Adipocyte (in vitro differentiated cells): ENCODE measurements at regions not wholly inside any gene's neighbourhood (a gene's known extent, or its start where the extent isn't known, plus 50 kb on each side); places are given as distances from the start of the nearest gene placed in this dataset.

Experiments
- DNase-seq: peaks from one replicate; pipeline ENCODE4 v3.0.0-alpha.2; 2015; ENCODE audit warnings: low read depth
- H3K27me3 ChIP-seq: replicated peaks from 2 replicates; pipeline ENCODE4 v1.7.0; 2013; ENCODE audit warnings: mild to moderate bottlenecking, low read length, moderate library complexity; ENCODE audit not compliant: control insufficient read depth, insufficient read depth
- H3K36me3 ChIP-seq: 2 replicates; pipeline ENCODE4 v1.7.0; 2013; ENCODE audit warnings: low read length, mild to moderate bottlenecking, moderate library complexity; ENCODE audit not compliant: control insufficient read depth, insufficient read depth, severe bottlenecking
- H3K4me1 ChIP-seq: 2 replicates; pipeline ENCODE4 v1.7.0; 2013; ENCODE audit warnings: mild to moderate bottlenecking, low read length, moderate library complexity; ENCODE audit not compliant: control insufficient read depth, insufficient read depth
- H3K4me3 ChIP-seq: 2 replicates; pipeline ENCODE4 v1.7.0; 2013; ENCODE audit warnings: mild to moderate bottlenecking, low read length, moderate library complexity
- H3K9ac ChIP-seq: 2 replicates; pipeline ENCODE4 v1.7.0; 2013; ENCODE audit warnings: mild to moderate bottlenecking, low read length, moderate library complexity
- H3K9me3 ChIP-seq: 2 replicates; pipeline ENCODE4 v1.7.0; 2013; ENCODE audit warnings: mild to moderate bottlenecking, low read length, moderate library complexity; ENCODE audit not compliant: control insufficient read depth

DNA sequence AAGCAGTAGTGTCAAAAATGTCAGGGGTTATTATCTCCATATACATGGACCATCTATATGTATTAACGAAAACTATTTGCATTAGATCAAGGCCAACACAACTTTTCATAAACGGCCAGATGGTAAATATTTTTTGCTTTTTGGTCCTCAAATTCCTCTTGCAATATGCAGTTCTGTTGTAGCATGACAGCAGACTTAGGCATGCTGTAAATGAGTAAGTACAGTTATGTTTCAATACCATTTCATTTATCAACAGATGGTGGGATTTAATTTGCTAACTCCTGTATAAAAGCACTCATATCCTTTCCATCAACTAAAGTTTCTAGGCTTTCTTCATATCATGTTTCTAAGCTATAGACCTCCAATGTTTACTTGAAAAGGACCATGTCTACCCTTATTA lies 208.1 kb downstream of the ANKRD50 start:
- DNase-seq, result peak; percentile 34
- peaks cover 10% of the 10 kb centered on the region for H3K4me1 ChIP-seq
- no peaks in the 10 kb centered on the region for H3K9me3 ChIP-seq
- H3K27me3 ChIP-seq, result no peaks in the 10 kb centered on the region
- no peaks in the 10 kb centered on the region for H3K36me3 ChIP-seq
- no peak overlapping the region for H3K9ac ChIP-seq
- no peak overlapping the region for H3K4me3 ChIP-seq

DNA sequence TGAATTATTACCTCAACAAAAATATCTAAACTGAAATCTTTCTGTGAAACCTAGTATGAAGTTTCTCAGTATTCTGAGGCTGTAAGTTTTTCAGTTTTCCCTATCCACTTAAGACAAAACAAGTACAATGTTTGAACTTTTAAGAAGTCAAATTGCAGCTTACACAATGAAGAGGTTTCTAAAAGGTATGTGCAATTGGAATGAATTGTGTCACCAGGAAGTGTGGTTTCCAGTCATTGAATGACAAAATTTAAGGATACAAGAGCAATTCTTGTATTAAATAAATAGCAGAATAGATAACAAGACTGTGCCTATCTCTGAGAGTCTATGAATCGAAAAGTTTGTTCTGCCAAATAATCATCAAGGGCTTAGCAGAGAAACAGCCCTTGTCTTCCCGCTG lies 207.3 kb downstream of the ANKRD50 start:
- H3K36me3 ChIP-seq, result no peaks in the 10 kb centered on the region
- DNase-seq, result no peak
- H3K4me1 ChIP-seq, result peaks cover 10% of the 10 kb centered on the region
- no peaks in the 10 kb centered on the region for H3K9me3 ChIP-seq
- H3K27me3 ChIP-seq, result no peaks in the 10 kb centered on the region
- H3K9ac ChIP-seq, result no peak overlapping the region
- no peak overlapping the region for H3K4me3 ChIP-seq

- DNase-seq, result no peak
- no peak overlapping the region for H3K9ac ChIP-seq
- H3K4me3 ChIP-seq, result no peak overlapping the region
- H3K9me3 ChIP-seq, result no peaks in the 10 kb centered on the region
- peaks cover 10% of the 10 kb centered on the region for H3K4me1 ChIP-seq
- no peaks in the 10 kb centered on the region for H3K27me3 ChIP-seq
- H3K36me3 ChIP-seq, result no peaks in the 10 kb centered on the region
Observed at GRCh38 chr4:124509151-124509550, 203.4 kb downstream of the ANKRD50 start.

DNA sequence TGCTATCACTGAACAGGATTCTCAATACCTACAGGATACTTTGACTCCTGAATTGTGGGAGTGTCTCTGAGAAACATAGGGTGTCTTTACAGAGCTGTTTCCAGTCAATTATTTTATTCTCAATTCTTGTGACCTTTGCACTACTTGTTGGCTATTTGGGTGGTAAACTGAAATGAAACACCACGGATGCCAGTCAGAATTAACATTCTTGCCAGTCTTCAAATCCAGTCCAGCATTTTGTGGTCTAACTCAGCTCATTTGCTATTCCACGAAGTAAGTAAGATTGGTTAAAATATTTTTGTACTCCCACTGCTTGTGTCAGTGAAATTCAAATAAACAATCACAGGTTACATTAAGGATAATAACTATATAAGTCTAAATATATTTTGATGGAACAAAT lies 197.9 kb downstream of the ANKRD50 start:
- no peaks in the 10 kb centered on the region for H3K36me3 ChIP-seq
- no peak overlapping the region for H3K4me3 ChIP-seq
- no peak overlapping the region for H3K9ac ChIP-seq
- H3K9me3 ChIP-seq, result no peaks in the 10 kb centered on the region
- no peaks in the 10 kb centered on the region for H3K4me1 ChIP-seq
- DNase-seq, result no peak
- no peaks in the 10 kb centered on the region for H3K27me3 ChIP-seq

GRCh38 chr4:124515591-124515990 lies 196.9 kb downstream of the ANKRD50 start:
- no peak for DNase-seq
- Histone ChIP-seq H3K27me3 (no peaks in the 10 kb centered on the region), H3K9me3 (no peaks in the 10 kb centered on the region), H3K9ac (no peak overlapping the region), H3K4me1 (no peaks in the 10 kb centered on the region), H3K36me3 (no peaks in the 10 kb centered on the region), H3K4me3 (no peak overlapping the region)

DNA sequence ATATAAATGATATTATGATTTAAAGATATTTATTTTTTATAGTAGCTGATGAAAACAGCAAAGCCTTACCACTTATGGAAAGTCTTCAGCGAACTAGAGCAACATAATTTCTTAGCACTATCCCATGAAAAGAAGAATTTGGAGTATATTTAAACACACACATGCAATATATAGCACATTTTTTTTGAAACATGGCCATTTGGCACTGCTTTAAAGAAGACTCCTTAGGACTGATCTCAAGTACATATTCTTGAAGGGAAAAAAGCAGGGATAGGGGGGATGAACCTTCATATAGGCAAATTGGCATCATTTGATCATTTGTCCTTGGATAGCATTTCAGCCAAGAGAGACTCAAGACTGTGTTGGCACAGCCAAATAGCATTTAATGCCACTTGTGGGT lies 193.3 kb downstream of the ANKRD50 start:
- Histone ChIP-seq H3K36me3 (no peaks in the 10 kb centered on the region), H3K9ac (no peak overlapping the region), H3K4me3 (no peak overlapping the region), H3K4me1 (no peaks in the 10 kb centered on the region), H3K27me3 (no peaks in the 10 kb centered on the region), H3K9me3 (no peaks in the 10 kb centered on the region)
- no peak for DNase-seq

DNA sequence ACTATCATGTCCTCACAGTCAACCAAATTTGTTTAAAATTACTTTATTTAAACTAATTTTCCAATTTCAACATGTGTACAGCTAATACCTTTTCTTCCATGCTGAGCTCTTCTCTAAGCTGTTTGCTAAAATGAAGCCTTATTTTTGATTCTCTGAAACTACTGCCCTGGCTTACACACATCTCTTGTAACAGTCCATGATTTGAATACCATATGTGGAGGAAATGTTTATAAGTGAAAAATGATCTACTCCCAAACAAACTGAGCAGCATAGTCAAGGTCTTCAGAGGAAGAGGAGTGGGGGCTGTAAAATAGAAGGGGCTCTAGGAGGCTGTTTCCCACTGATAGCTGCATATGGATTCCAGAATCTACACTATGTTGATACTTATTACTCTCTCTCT lies 188.7 kb downstream of the ANKRD50 start:
- Histone ChIP-seq H3K27me3 (no peaks in the 10 kb centered on the region), H3K4me1 (no peaks in the 10 kb centered on the region), H3K36me3 (no peaks in the 10 kb centered on the region), H3K9me3 (no peaks in the 10 kb centered on the region), H3K9ac (no peak overlapping the region), H3K4me3 (no peak overlapping the region)
- no peak for DNase-seq

DNA sequence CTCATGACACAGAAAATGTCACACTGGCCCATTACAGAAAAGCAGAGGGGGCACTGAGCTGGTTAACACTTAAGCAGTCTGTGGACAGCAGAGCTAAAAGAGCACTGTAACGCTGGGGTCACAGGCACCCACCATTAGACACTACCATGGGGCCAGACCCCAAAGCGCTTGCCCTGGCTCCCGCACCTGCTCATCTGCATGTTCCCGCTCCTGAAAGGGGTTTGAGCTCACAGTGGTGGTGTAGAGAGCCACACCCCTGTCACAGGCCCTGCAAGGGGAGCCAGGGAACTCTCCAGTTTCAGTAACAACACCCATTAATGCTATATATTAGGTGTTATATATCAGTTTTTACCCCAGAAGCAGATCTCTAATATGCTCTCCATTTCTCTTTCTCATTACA lies 187.0 kb downstream of the ANKRD50 start:
- H3K4me1 ChIP-seq, result no peaks in the 10 kb centered on the region
- no peaks in the 10 kb centered on the region for H3K36me3 ChIP-seq
- DNase-seq, result no peak
- H3K9me3 ChIP-seq, result no peaks in the 10 kb centered on the region
- no peaks in the 10 kb centered on the region for H3K27me3 ChIP-seq
- H3K4me3 ChIP-seq, result no peak overlapping the region
- no peak overlapping the region for H3K9ac ChIP-seq

DNA sequence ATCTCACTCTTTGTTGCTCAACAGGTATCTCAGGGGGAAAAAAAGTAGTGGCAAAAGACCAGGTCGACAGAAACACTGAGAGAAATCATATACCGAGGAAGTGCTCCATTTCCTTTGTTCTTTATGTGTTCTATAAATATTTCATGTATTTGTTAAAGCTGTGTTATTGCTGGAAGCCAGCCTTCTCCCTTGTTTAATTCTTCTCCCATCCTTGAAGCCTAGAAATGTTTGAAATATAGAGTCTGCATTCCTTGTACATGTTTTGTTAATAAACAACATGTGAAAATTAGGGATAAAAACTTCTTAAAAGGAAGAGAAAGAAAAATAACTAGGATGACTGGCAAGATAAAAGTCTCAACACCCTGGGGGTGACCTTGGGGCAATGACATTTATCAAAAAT lies 186.2 kb downstream of the ANKRD50 start:
- peak; percentile 40 for DNase-seq

DNA sequence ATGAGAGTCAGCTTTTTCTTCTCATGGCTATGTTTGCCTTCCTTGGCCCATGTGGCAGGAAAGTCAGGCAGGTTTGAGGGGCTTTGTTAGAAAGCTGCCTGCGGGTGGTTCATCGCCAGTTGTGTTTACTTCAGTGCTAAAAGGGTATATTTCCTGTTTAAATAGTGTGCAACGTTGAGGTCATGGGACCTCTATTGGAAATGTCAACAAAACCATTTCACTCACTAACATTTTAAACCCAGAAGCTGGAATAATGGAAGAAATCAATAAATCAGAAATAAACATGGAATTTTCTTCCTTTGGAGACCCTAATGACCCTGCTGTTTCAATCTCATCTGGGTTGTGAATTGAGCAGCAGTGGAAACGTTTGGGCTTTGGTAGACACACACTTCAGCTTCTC lies 185.8 kb downstream of the ANKRD50 start:
- no peak overlapping the region for H3K9ac ChIP-seq
- H3K36me3 ChIP-seq, result no peaks in the 10 kb centered on the region
- no peak for DNase-seq
- H3K4me1 ChIP-seq, result no peaks in the 10 kb centered on the region
- no peak overlapping the region for H3K4me3 ChIP-seq
- no peaks in the 10 kb centered on the region for H3K27me3 ChIP-seq
- H3K9me3 ChIP-seq, result no peaks in the 10 kb centered on the region

More for the DNA sequence above, 186.2 kb downstream of the ANKRD50 start:
- Histone ChIP-seq H3K4me3 (no peak overlapping the region), H3K36me3 (no peaks in the 10 kb centered on the region), H3K27me3 (no peaks in the 10 kb centered on the region), H3K4me1 (no peaks in the 10 kb centered on the region), H3K9me3 (no peaks in the 10 kb centered on the region), H3K9ac (no peak overlapping the region)

DNA sequence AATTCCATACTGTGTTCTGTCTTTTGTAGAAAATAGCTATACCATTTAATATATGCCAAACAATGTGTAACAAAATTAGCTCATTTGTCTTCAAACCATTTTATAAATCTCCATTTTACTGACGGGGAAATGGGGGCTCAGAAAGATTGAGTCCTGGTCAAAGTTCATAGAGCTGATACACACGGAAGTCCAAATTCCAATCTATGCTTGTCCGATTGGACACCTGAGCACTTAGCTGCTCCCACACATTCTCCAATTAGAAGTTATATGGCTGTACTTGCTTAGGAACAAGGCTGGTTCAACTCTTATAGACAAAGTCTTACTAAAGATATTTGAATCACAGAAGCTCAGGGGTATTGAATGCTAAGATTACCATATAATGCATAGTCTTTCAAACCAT lies 185.2 kb downstream of the ANKRD50 start:
- no peaks in the 10 kb centered on the region for H3K4me1 ChIP-seq
- no peak for DNase-seq
- no peak overlapping the region for H3K9ac ChIP-seq
- no peaks in the 10 kb centered on the region for H3K9me3 ChIP-seq
- H3K27me3 ChIP-seq, result no peaks in the 10 kb centered on the region
- no peak overlapping the region for H3K4me3 ChIP-seq
- no peaks in the 10 kb centered on the region for H3K36me3 ChIP-seq

- no peaks in the 10 kb centered on the region for H3K4me1 ChIP-seq
- H3K36me3 ChIP-seq, result no peaks in the 10 kb centered on the region
- H3K27me3 ChIP-seq, result no peaks in the 10 kb centered on the region
- H3K4me3 ChIP-seq, result no peak overlapping the region
- no peaks in the 10 kb centered on the region for H3K9me3 ChIP-seq
- peak; percentile 73 for DNase-seq
- H3K9ac ChIP-seq, result no peak overlapping the region
Observed at GRCh38 chr4:124529131-124529530, 183.4 kb downstream of the ANKRD50 start.
